Nephron (organoid): ENCODE measurements at regions not wholly inside any gene's neighbourhood (a gene's known extent, or its start where the extent isn't known, plus 50 kb on each side); places are given as distances from the start of the nearest gene placed in this dataset.

Experiments
- H3K27ac Mint-ChIP-seq, 3 experiments: 2 replicates each; pipeline ENCODE4 v1.8.0; 2020; ENCODE audit warnings: mixed read lengths in 3 of 3, mild to moderate bottlenecking in 2 of 3, moderate library complexity in 1 of 3
- H3K27me3 Mint-ChIP-seq: 2 replicates; pipeline ENCODE4 v1.8.0; 2021; ENCODE audit warnings: low read depth, mild to moderate bottlenecking, moderate library complexity, mixed read lengths
- H3K36me3 Mint-ChIP-seq: 2 replicates; pipeline ENCODE4 v1.8.0; 2020; ENCODE audit warnings: low read depth, mixed read lengths
- H3K4me1 Mint-ChIP-seq: 2 replicates; pipeline ENCODE4 v1.8.0; 2020; ENCODE audit warnings: mixed read lengths
- H3K4me3 Mint-ChIP-seq, 3 experiments: 2 replicates each; pipeline ENCODE4 v1.8.0; 2020; ENCODE audit warnings: mild to moderate bottlenecking in 3 of 3, mixed read lengths in 3 of 3, moderate library complexity in 2 of 3
- H3K9me3 Mint-ChIP-seq: 2 replicates; pipeline ENCODE4 v1.8.0; 2020; ENCODE audit warnings: mixed read lengths
- CTCF ChIP-seq, 3 experiments: fragments of 200-600 bp; sonication (generic); IDR thresholded peaks; one replicate each; pipeline ENCODE4 v1.5.0; 2021; ENCODE audit warnings: antibody characterized with exemption in 3 of 3; ENCODE audit not compliant: unreplicated experiment in 3 of 3

DNA sequence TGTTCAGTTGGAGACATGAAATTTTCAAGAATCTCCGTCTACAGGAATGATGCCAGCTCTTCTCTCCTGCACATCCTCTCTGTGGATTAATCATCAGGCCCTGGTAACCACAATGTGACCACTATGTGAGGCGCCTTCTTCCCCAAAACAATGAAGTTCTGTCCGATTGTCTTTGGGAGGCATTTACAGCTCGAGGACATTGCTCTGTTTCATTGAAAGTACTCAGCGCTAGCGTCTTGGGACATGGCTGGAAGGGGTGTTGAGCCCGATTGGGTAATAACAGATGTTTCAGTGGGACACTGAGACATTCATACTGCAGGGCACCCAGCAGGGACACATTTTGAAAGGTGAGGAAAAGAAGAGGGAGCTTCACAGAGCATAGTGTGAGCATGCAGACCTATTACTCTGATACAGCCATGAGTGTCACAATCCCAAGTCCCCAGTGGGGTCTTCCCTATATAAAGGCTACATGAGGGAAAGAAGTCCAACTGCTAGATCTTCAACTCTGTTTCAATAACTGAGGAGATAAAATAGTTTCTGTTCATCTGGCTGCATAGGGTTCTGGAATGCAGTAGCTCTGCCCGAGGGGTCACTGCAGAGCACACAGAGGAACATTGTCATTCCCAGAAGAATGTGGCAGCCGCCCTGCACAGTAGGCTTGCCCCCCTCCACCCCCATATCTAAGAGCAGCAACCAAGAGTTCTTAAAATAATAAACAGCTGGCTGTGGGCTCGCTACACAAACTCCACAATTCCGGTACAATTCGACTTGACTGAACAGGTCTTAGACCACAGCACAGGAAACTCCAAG, 237.3 kb downstream of the OSR1 start:
- no peaks in the 10 kb centered on the region for H3K36me3 Mint-ChIP-seq
- H3K27ac Mint-ChIP-seq, result peak overlapping the region in 2 of 3 experiments; percentile 6 to 45
- H3K4me1 Mint-ChIP-seq, result peaks cover 7% of the 10 kb centered on the region
- peaks cover 7% of the 10 kb centered on the region for H3K9me3 Mint-ChIP-seq
- TF ChIP-seq CTCF (IDR thresholded peaks at IDR 0.05; ENCODE audit: unreplicated experiment in 3 of 3), result no peak
- H3K4me3 Mint-ChIP-seq, result no peak overlapping the region
- H3K27me3 Mint-ChIP-seq, result peaks cover 8% of the 10 kb centered on the region

DNA sequence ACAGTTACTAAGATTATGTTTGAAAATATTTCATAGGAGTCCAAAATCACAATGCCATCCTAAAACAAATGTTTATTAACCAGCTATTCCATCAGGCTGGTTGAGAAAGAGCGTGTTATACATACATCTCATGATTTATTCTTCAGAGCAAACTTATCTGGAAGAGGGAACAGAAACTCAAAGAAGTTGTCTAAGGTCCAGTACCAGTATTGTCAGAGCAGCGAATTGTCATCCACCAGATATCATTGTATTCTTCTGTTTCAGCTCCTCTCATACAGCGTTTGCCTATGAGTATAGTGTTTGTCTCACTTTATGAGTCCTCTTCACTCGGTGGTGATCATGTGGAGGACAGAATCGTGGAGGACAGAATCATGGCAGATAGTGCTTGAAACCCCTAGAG, 238.2 kb downstream of the OSR1 start:
- no peak overlapping the region for H3K4me3 Mint-ChIP-seq
- no peak overlapping the region for H3K27ac Mint-ChIP-seq
- H3K27me3 Mint-ChIP-seq, result peaks cover 8% of the 10 kb centered on the region
- no peak for TF ChIP-seq CTCF (IDR thresholded peaks at IDR 0.05; ENCODE audit: unreplicated experiment in 3 of 3)
- H3K4me1 Mint-ChIP-seq, result no peaks in the 10 kb centered on the region
- peaks cover 7% of the 10 kb centered on the region for H3K9me3 Mint-ChIP-seq
- no peaks in the 10 kb centered on the region for H3K36me3 Mint-ChIP-seq

DNA sequence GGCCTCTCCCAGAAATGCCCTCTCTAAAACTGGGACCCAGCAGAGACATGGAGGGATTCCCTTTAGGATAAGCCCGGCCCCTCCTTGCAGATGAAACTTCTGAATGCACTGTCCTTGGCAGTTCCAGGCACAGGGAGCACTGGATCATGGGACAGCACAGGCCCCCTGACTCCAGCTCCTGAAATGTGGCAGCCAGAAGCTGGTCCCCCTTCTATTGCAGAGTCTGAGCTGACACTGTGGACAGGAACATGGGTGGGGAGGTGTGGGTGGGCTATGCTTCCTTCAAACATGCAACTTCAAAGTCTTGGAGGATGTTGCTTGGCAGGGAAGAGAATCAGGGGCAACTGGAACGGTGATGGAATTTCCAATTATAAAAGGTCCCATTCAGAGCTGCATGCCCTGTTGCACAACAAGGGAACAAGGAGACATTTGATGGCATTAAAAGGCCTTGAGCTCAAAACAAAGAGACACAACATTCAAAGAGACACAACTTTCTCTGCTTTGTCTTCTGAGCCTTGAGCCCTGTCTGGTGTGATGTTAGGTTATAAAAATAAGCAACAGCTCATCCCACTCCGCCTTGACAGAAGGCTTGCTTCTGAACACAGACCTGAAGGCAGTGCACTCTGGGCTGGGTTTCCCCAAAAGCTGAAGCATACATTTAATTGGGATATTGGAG, 239.0 kb downstream of the OSR1 start:
- peaks cover 8% of the 10 kb centered on the region for H3K27me3 Mint-ChIP-seq
- peaks cover 7% of the 10 kb centered on the region for H3K9me3 Mint-ChIP-seq
- no peak for TF ChIP-seq CTCF (IDR thresholded peaks at IDR 0.05; ENCODE audit: unreplicated experiment in 3 of 3)
- H3K36me3 Mint-ChIP-seq, result no peaks in the 10 kb centered on the region
- H3K27ac Mint-ChIP-seq, result no peak overlapping the region
- H3K4me1 Mint-ChIP-seq, result no peaks in the 10 kb centered on the region
- H3K4me3 Mint-ChIP-seq, result no peak overlapping the region

DNA sequence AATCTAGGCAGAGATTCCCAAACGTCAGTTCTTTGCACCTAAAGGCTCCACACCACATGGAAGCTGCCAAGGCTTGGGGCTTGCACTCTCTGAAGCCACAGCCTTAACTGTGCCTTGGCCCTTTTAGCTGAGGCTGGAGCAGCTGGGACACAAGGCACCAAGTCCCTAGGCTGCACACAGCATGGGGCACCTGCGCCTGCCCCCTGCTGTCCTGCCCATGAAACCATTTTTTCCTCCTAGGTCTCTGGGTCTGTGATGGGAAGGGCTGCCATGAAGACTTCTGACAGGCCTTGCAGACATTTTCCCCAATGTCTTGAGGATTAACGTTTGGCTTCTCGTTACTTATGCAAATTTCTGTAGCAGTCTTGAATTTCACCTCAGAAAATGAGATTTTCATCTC, 241.5 kb downstream of the OSR1 start:
- Mint-ChIP-seq H3K27ac (no peak overlapping the region), H3K4me3 (no peak overlapping the region), H3K36me3 (no peaks in the 10 kb centered on the region), H3K27me3 (peaks cover 5% of the 10 kb centered on the region), H3K9me3 (peaks cover 7% of the 10 kb centered on the region), H3K4me1 (peaks cover 10% of the 10 kb centered on the region)
- TF ChIP-seq CTCF (IDR thresholded peaks at IDR 0.05; ENCODE audit: unreplicated experiment in 3 of 3), result no peak

DNA sequence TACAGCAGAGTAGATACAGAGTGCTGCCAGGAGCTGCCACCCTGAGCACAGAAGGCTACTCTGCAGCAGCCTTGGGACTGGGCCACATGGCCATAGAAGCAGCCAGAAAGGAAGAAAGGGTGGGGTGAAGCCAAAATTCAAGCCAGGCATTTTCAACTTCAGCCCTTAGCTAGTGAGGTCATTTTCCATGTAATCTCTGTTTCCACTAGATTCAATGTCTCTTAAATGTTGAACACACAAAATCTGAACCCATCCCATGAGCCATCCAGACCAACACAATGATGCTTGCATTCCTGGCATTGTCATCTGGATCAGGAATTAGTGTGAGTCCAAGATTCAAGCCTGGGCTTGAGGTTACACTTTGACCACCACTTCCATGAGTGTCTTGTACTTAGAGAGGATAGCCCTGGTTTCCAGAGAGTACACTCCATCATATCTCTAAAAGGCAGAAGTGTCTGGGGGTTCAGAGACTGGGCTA, 243.6 kb downstream of the OSR1 start:
- H3K4me1 Mint-ChIP-seq, result peaks cover 10% of the 10 kb centered on the region
- no peak overlapping the region for H3K27ac Mint-ChIP-seq
- H3K27me3 Mint-ChIP-seq, result no peaks in the 10 kb centered on the region
- no peak for TF ChIP-seq CTCF (IDR thresholded peaks at IDR 0.05; ENCODE audit: unreplicated experiment in 3 of 3)
- no peaks in the 10 kb centered on the region for H3K36me3 Mint-ChIP-seq
- H3K9me3 Mint-ChIP-seq, result peaks cover 7% of the 10 kb centered on the region
- no peak overlapping the region for H3K4me3 Mint-ChIP-seq
